ENCODE measurements at regions not wholly inside any gene's neighbourhood (a gene's known extent, or its start where the extent isn't known, plus 50 kb on each side); places are given as distances from the start of the nearest gene placed in this dataset.

GRCh38 chr12:68489273-68489672 is 121.4 kb upstream of the RAP1B start:
- TF ChIP-seq ELF4 (CRISPR knock-in tag; IDR thresholded peaks at IDR 0.05; ENCODE audit: low read depth) (no peak), KAT7 (CRISPR knock-in tag; IDR thresholded peaks at IDR 0.05; ENCODE audit: borderline replicate concordance) (no peak), GABPB1 (CRISPR knock-in tag; IDR thresholded peaks at IDR 0.05) (no peak), CTCF (IDR thresholded peaks at IDR 0.05) (no peak), ATF2 (CRISPR knock-in tag; IDR thresholded peaks at IDR 0.05; ENCODE audit: borderline replicate concordance, low read depth) (no peak), ZNF512 (CRISPR knock-in tag; IDR thresholded peaks at IDR 0.05; ENCODE audit: borderline replicate concordance) (no peak), JUN (CRISPR knock-in tag; IDR thresholded peaks at IDR 0.05) (no peak), CREB1 (CRISPR knock-in tag; IDR thresholded peaks at IDR 0.05) (no peak), ZBTB21 (CRISPR knock-in tag; IDR thresholded peaks at IDR 0.05; ENCODE audit: borderline replicate concordance) (no peak), SP1 (CRISPR knock-in tag; conservative IDR thresholded peaks at IDR 0.05) (no peak), MAX (CRISPR knock-in tag; IDR thresholded peaks at IDR 0.05) (no peak), AFF4 (CRISPR knock-in tag; IDR thresholded peaks at IDR 0.05; ENCODE audit: borderline replicate concordance) (no peak), ETV6 (CRISPR knock-in tag; IDR thresholded peaks at IDR 0.05) (no peak), PREB (CRISPR knock-in tag; IDR thresholded peaks at IDR 0.05; ENCODE audit: borderline replicate concordance) (no peak)
